Thyroid gland (tissue), 4 donors: ENCODE measurements at regions not wholly inside any gene's neighbourhood (a gene's known extent, or its start where the extent isn't known, plus 50 kb on each side); places are given as distances from the start of the nearest gene placed in this dataset.

Source experiments
- DNase-seq, 2 donors: peaks; one replicate each; pipeline ENCODE4 v3.0.0-alpha.2; 2019
- H3K27ac ChIP-seq, 3 donors: fragments of 200-600 bp; sonication (generic); 1 replicate in 2 of 3; 2 replicates in 1 of 3; pipeline ENCODE4 v1.5.1; 2016 to 2019; ENCODE audit warnings: mild to moderate bottlenecking in 1 of 3, moderate library complexity in 1 of 3
- H3K27me3 ChIP-seq: fragments of 200-600 bp; sonication (generic); one replicate; pipeline ENCODE4 v1.5.1; 2019
- H3K36me3 ChIP-seq, 2 donors: fragments of 200-600 bp; sonication (generic); one replicate each; pipeline ENCODE4 v1.5.1; 2016 to 2019
- H3K4me1 ChIP-seq, 2 donors: fragments of 200-600 bp; sonication (generic); one replicate each; pipeline ENCODE4 v1.5.1; 2017 to 2019
- H3K4me3 ChIP-seq, 3 donors: fragments of 200-600 bp; sonication (generic); replicated peaks in 1 of 3; 1 replicate in 2 of 3; 2 replicates in 1 of 3; pipeline ENCODE4 v1.5.1; 2016; ENCODE audit warnings: mild to moderate bottlenecking in 1 of 3
- H3K9me3 ChIP-seq: fragments of 200-600 bp; sonication (generic); one replicate; pipeline ENCODE4 v1.5.1; 2017
- POLR2A ChIP-seq, 2 donors: fragments of 450-650 bp; IDR thresholded peaks; one replicate each; pipeline ENCODE4 v1.6.1; 2017; ENCODE audit warnings: antibody characterized with exemption in 2 of 2, mild to moderate bottlenecking in 2 of 2, moderate library complexity in 1 of 2
- WGBS, 2 donors: methylation state at CpG; one replicate each; pipeline ENCODE4 v1.1.5; 2017; 5-methylcytosine and 5-hydroxymethylcytosine counted together
- intact Hi-C: fragments of 100-400 bp; cut with DNase I; formaldehyde crosslinking; loops from one replicate; pipeline ENCODE4 v1.15.1; 2023
- TF ChIP-seq, protein P1 (sequence below), 6 experiments: fragments of 200-600 bp in 3 of 6; fragments of 450-650 bp in 3 of 6; sonication (generic) in 3 of 6; IDR thresholded peaks; one replicate each; pipeline ENCODE4 v1.5.1; 2016 to 2019; ENCODE audit warnings: antibody characterized with exemption in 6 of 6, mild to moderate bottlenecking in 2 of 6, inconsistent platforms in 1 of 6, moderate library complexity in 1 of 6

DNA sequence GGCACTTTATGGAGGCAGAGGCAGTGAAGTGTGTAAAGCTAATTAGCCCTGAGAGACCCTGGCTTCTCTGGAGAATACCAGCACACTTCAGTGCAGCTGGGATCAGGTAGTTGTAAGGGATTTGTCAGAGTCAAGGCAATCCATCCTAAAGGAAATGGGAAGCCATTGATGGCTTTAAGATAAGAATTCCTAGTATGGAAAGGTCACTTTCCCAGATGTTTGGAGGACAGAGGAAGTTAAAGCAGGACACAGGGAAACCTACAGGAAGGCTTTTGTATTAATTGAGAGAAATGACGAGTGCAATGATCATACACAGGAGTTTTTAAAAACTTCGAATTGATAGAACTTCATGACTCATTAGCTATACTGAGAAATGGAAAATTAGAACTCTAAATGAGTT is 254.4 kb downstream of the SLC16A7 start:
- intact Hi-C loops: no loop called here
- Histone ChIP-seq H3K36me3 (no peaks in the 10 kb centered on the region), H3K27me3 (no peaks in the 10 kb centered on the region), H3K9me3 (no peaks in the 10 kb centered on the region), H3K4me3 (no peak overlapping the region), H3K4me1 (no peaks in the 10 kb centered on the region), H3K27ac (no peak overlapping the region)
- no peak for TF ChIP-seq POLR2A (IDR thresholded peaks at IDR 0.05)
- TF ChIP-seq, protein P1, sequence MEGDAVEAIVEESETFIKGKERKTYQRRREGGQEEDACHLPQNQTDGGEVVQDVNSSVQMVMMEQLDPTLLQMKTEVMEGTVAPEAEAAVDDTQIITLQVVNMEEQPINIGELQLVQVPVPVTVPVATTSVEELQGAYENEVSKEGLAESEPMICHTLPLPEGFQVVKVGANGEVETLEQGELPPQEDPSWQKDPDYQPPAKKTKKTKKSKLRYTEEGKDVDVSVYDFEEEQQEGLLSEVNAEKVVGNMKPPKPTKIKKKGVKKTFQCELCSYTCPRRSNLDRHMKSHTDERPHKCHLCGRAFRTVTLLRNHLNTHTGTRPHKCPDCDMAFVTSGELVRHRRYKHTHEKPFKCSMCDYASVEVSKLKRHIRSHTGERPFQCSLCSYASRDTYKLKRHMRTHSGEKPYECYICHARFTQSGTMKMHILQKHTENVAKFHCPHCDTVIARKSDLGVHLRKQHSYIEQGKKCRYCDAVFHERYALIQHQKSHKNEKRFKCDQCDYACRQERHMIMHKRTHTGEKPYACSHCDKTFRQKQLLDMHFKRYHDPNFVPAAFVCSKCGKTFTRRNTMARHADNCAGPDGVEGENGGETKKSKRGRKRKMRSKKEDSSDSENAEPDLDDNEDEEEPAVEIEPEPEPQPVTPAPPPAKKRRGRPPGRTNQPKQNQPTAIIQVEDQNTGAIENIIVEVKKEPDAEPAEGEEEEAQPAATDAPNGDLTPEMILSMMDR (IDR thresholded peaks at IDR 0.05): no peak
- 81 to 85% methylated on average over 2 of the region's 2 CpGs for WGBS, 2 donors
- no peak for DNase-seq

DNA sequence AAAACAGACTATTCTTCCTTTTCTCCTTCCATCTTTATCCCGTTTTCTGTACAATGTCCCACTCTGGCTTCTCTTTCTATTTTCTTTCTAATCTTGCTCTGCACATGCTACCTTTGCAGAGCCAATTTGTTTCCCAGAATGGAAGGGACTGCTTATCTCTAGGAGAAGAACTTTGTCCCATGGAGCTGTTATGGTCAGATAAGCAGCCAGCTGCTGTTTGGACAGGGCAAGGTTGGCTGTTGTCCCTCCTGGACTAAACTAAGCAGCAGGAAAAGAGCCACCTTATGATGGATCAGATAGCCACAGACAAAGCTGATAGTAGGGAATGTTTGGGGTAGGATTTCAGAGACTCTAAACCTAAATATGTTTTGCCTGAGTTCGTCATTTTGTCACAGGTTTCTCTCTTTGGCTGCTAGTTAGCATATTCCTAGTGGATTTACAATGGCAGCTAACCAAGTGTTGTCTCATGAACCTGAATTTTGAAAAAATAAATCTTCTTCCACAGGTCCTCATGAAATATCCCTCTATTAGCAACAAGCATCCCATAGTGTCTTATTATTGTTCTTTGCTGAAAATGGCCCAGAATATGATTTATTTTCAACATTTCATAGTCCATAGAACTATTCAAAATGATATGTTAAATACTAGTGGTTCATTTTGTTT is 262.8 kb downstream of the SLC16A7 start:
- 68 to 80% methylated on average over 2 of the region's 2 CpGs for WGBS, 2 donors
- intact Hi-C loops: no loop called here
- no peak for DNase-seq
- Histone ChIP-seq H3K27ac (no peak overlapping the region), H3K4me3 (no peak overlapping the region), H3K4me1 (no peaks in the 10 kb centered on the region), H3K9me3 (no peaks in the 10 kb centered on the region), H3K27me3 (no peaks in the 10 kb centered on the region), H3K36me3 (no peaks in the 10 kb centered on the region)
- TF ChIP-seq, protein P1 (IDR thresholded peaks at IDR 0.05): no peak
- TF ChIP-seq POLR2A (IDR thresholded peaks at IDR 0.05): no peak

DNA sequence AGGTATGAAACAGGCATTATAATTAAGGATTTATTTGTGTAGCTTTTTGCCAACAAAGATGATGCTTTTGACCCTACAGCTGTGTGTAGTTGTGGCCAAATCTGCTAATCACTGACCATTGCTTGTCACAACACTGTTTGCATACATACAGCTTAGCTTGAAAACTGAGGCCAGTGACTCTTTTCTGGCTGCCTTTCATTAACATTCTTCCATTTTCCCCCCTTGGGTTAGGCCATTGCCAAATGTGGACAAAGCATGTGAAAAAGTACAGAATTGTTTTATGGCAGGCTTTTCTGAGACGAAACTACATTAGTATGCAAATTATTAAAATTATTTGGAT is 263.3 kb downstream of the SLC16A7 start:
- intact Hi-C loops: no loop called here
- H3K9me3 ChIP-seq: no peaks in the 10 kb centered on the region
- no peaks in the 10 kb centered on the region for H3K4me1 ChIP-seq
- H3K27ac ChIP-seq: no peak overlapping the region
- TF ChIP-seq, protein P1 (IDR thresholded peaks at IDR 0.05): no peak
- TF ChIP-seq POLR2A (IDR thresholded peaks at IDR 0.05): no peak
- H3K27me3 ChIP-seq: no peaks in the 10 kb centered on the region
- H3K36me3 ChIP-seq: no peaks in the 10 kb centered on the region
- H3K4me3 ChIP-seq: no peak overlapping the region
- DNase-seq: no peak
- 86 to 89% methylated on average over 1 of the region's 1 CpG for WGBS, 2 donors

DNA sequence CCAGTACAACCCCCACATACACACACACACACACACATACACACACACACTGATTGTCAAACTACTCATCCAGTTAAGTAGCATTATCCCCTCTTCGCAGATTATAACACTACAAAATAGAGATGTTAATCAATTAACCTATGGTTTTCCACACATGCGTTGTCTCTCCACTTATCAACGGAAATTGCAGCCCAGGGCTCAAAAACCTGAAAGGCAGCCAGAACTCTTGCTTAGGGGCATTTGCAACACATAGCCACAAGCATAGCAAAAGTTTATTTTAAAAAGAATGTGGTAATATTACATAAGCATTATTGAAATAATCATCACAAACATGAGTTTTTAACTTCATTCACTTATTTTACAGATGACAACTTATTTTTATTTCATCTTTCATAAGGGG is 265.8 kb downstream of the SLC16A7 start:
- DNase-seq: no peak
- Histone ChIP-seq H3K4me3 (no peak overlapping the region), H3K36me3 (no peaks in the 10 kb centered on the region), H3K9me3 (no peaks in the 10 kb centered on the region), H3K27ac (no peak overlapping the region), H3K4me1 (no peaks in the 10 kb centered on the region), H3K27me3 (no peaks in the 10 kb centered on the region)
- intact Hi-C loops: no loop called here
- 74 to 80% methylated on average over 3 of the region's 3 CpGs for WGBS, 2 donors
- TF ChIP-seq, protein P1 (IDR thresholded peaks at IDR 0.05): no peak
- TF ChIP-seq POLR2A (IDR thresholded peaks at IDR 0.05): no peak

DNA sequence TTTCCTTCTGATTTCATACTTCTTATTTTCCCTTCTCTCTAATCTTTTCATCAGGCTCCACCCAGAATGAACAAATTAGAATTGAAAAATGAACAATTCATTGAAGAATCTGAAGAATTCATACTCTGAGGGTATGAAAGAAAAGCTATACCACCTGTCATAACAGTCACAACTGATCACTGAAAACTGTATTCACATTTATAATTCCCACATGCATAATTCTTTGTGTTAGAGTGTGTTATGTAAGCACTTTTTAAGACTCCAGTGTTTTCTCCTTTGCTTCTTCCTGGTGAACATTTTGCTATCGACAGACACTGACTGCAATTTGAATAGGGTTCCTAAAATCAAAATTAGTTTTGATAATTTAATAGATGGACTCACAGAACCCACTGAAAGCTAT is 271.2 kb downstream of the SLC16A7 start:
- Histone ChIP-seq H3K27me3 (no peaks in the 10 kb centered on the region), H3K4me3 (no peak overlapping the region), H3K4me1 (no peaks in the 10 kb centered on the region), H3K9me3 (no peaks in the 10 kb centered on the region), H3K27ac (no peak overlapping the region), H3K36me3 (no peaks in the 10 kb centered on the region)
- DNase-seq: no peak
- intact Hi-C loops: no loop called here
- TF ChIP-seq POLR2A (IDR thresholded peaks at IDR 0.05): no peak
- TF ChIP-seq, protein P1 (IDR thresholded peaks at IDR 0.05): no peak
- WGBS, 2 donors: 84 to 88% methylated on average over 1 of the region's 1 CpG
